Ovary (tissue), 1 donor: ENCODE measurements at regions not wholly inside any gene's neighbourhood (a gene's known extent, or its start where the extent isn't known, plus 50 kb on each side); places are given as distances from the start of the nearest gene placed in this dataset.

ENCODE experiments used
- EP300 ChIP-seq: sonication (generic); formaldehyde crosslinking; IDR thresholded peaks from one replicate; pipeline ENCODE4 v1.6.1; 2017; ENCODE audit warnings: antibody characterized with exemption
- POLR2A ChIP-seq: fragments of 450-650 bp; IDR thresholded peaks from one replicate; pipeline ENCODE4 v1.6.1; 2017; ENCODE audit warnings: antibody characterized with exemption, mild to moderate bottlenecking, moderate library complexity

DNA sequence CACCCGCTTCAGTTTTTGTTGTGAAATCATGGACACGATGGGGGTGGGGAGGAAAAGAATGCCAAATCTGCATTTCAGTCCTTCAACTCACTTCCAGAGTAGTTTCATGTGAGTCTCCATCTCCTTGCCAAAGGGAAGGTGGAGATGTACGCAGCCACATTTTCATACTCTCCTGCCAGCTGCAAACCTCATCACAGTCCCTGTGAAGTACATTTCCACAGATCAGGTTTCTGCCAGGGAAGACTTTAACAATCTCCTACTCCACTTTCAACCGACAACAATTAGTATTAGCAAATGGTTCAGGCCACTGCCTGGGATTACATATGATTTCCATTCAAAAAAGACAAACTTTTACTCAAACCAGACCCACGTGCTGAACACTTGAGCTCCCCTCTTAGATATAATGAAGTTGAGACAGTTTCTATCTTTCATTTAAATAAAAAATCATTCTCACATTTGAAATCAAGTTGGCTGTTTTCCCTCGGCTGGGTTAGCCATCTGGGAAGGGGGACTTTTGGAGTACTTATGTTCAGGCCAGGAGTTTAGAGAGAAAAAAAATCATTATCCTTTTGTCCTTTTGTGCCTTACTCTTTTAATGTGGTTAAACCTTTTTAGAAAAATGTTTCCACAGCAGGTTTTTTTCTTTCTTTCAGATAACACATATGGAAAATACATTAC is 51.0 kb upstream of the CEP162 start:
- TF ChIP-seq POLR2A, result no peak
- no peak for TF ChIP-seq EP300
